WERI-Rb-1 (cell line): ENCODE measurements at regions not wholly inside any gene's neighbourhood (a gene's known extent, or its start where the extent isn't known, plus 50 kb on each side); places are given as distances from the start of the nearest gene placed in this dataset.

Experiments
- DNase-seq: peaks from one replicate; pipeline ENCODE4 v3.0.0-alpha.2; 2020
- H3K27ac ChIP-seq: fragments of 250-450 bp; sonication (Bioruptor Pico); 2 replicates; pipeline ENCODE4 v1.5.1; 2020; ENCODE audit warnings: mild to moderate bottlenecking, moderate library complexity
- H3K27me3 ChIP-seq: fragments of 250-450 bp; sonication (Bioruptor Pico); 2 replicates; pipeline ENCODE4 v1.5.1; 2021; ENCODE audit warnings: mild to moderate bottlenecking, low read depth, moderate library complexity; ENCODE audit not compliant: insufficient read depth, severe bottlenecking
- H3K36me3 ChIP-seq: fragments of 250-450 bp; sonication (Bioruptor Pico); 2 replicates; pipeline ENCODE4 v1.5.1; 2020; ENCODE audit warnings: mild to moderate bottlenecking, moderate library complexity
- H3K4me3 ChIP-seq: 2 replicates; pipeline ENCODE4 v1.5.1; 2011; ENCODE audit warnings: low read depth, mild to moderate bottlenecking, control low read depth, low read length
- H3K9me3 ChIP-seq: fragments of 250-450 bp; sonication (Bioruptor Pico); 2 replicates; pipeline ENCODE4 v1.5.1; 2021; ENCODE audit warnings: mild to moderate bottlenecking, moderate library complexity; ENCODE audit not compliant: severe bottlenecking
- TF ChIP-seq, protein P1 (sequence below): IDR thresholded peaks from 2 replicates; pipeline ENCODE4 v1.5.1; 2011; ENCODE audit warnings: low read depth, mild to moderate bottlenecking, control low read depth, inconsistent platforms, low read length

DNA sequence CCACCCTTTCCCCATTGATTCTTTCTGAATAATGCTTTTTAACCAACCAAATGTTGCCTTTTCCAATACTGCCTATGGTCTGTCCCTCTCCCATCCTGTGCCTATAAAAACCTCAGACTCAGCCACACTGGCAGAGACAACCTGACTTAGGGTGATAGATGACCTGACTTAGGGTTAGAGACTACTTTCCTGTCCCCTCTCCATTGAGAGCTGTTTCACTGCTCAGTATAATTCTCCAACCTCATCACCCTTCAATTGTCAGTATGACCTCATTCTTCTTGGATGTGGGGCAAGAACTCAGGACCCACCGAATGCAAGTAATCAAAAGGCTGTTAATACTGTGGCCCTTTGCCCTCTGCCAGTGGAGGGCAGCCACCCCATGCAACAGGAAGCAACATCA, 182.3 kb upstream of the STK17B start:
- H3K4me3 ChIP-seq, result no peak overlapping the region
- TF ChIP-seq, protein P1, sequence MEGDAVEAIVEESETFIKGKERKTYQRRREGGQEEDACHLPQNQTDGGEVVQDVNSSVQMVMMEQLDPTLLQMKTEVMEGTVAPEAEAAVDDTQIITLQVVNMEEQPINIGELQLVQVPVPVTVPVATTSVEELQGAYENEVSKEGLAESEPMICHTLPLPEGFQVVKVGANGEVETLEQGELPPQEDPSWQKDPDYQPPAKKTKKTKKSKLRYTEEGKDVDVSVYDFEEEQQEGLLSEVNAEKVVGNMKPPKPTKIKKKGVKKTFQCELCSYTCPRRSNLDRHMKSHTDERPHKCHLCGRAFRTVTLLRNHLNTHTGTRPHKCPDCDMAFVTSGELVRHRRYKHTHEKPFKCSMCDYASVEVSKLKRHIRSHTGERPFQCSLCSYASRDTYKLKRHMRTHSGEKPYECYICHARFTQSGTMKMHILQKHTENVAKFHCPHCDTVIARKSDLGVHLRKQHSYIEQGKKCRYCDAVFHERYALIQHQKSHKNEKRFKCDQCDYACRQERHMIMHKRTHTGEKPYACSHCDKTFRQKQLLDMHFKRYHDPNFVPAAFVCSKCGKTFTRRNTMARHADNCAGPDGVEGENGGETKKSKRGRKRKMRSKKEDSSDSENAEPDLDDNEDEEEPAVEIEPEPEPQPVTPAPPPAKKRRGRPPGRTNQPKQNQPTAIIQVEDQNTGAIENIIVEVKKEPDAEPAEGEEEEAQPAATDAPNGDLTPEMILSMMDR, result no peak
- peaks cover 4% of the 10 kb centered on the region for H3K9me3 ChIP-seq
- no peaks in the 10 kb centered on the region for H3K27me3 ChIP-seq
- H3K36me3 ChIP-seq, result no peaks in the 10 kb centered on the region
- DNase-seq, result no peak
- no peak overlapping the region for H3K27ac ChIP-seq

DNA sequence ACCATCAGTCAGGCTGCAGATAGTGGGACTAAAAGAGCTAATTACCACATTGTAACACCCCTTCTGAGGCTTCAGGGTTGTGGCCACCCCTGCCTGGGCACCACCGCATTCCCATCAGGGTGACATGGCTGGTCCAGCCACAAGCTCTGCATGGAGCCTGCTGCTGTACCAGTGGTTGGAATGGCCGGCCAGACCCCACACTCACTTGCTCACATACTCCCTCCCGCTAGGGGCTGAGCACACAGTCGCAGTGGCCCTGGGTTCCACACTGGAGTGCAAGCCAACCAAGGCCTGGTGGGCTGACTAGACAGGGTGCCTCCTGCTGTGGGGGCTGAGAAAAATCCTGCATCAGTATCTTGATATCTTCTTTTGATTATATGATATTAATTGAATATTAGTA, 182.8 kb upstream of the STK17B start:
- Histone ChIP-seq H3K9me3 (peaks cover 4% of the 10 kb centered on the region), H3K36me3 (no peaks in the 10 kb centered on the region), H3K27ac (no peak overlapping the region), H3K4me3 (no peak overlapping the region), H3K27me3 (no peaks in the 10 kb centered on the region)
- TF ChIP-seq, protein P1, result no peak
- no peak for DNase-seq

DNA sequence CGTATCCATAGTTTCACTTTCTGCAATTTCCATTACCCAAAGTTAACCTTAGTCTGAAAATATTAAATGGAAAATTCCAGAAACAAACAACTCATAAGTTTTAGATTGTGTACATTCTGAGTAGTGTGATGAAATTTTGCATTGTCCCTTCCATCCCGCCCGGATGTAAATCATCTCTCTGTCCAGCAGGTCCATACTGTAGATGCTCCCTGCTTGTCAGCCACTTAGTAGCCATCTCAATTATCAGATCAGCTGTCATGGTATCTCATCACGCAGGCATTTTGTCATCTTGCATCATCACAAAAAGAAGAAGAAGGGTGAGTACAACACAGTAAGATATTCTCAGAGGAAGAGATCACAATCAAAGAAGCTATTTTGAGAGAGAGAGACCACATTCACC, 185.0 kb upstream of the STK17B start:
- Histone ChIP-seq H3K36me3 (no peaks in the 10 kb centered on the region), H3K27ac (no peak overlapping the region), H3K9me3 (peaks cover 4% of the 10 kb centered on the region), H3K4me3 (no peak overlapping the region), H3K27me3 (no peaks in the 10 kb centered on the region)
- no peak for DNase-seq
- TF ChIP-seq, protein P1, result no peak

DNA sequence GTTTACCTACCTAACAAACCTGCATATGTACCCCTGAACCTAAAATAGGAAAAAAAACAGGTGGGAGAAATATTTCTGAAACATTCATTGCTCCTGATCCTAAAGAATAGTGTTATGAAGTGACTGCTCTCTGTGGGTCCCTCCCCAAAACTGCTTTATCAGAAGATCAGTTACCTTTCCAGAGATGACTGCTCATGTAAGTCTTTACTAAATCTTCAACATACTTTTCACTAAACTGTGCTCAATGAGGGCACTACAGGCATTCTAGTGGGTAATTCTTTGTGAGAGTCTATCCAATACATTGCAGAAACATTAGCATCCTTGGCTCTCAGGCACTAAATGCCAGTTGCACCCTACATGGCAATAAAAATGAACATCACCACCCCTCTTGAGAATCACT, 189.3 kb upstream of the STK17B start:
- no peak for DNase-seq
- TF ChIP-seq, protein P1, result no peak

DNA sequence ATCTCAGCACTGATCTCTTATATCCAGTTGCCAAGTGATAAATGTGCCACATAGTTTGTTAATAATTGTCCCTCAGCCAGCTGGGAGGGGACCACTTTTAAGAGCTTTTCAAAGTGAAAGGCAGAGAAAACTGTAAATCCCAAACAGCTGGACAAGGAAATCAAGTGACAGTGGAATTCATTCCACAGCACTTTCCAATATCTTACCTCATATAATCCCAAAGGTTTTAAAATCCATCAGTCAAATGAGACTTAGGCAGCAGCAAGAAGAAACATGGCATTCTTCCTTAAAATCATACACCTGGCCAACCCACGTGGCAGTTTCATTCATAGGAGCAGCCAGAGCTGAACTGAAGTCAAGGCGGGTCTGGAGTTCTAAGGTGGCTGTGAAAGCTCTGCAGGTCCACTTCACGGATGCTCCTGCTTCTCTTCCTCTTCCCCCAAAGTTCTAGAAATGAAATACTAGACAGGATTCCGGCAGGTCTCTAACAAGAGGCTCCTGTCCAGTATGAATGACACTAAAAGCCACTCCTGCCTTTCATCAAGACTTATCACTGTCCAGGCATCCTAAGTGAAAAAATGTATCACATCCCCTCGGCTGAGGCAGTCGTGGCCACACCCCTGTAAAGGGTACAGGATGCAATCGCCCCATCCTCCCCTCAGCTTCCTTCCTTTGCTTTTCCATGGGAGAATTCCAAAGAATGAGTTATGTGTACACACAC, 190.4 kb upstream of the STK17B start:
- no peak overlapping the region for H3K4me3 ChIP-seq
- H3K27me3 ChIP-seq, result no peaks in the 10 kb centered on the region
- no peaks in the 10 kb centered on the region for H3K36me3 ChIP-seq
- TF ChIP-seq, protein P1, result no peak
- H3K27ac ChIP-seq, result no peak overlapping the region
- DNase-seq, result no peak
- no peaks in the 10 kb centered on the region for H3K9me3 ChIP-seq

More for the DNA sequence above, 189.3 kb upstream of the STK17B start:
- no peaks in the 10 kb centered on the region for H3K27me3 ChIP-seq
- no peaks in the 10 kb centered on the region for H3K36me3 ChIP-seq
- H3K4me3 ChIP-seq, result no peak overlapping the region
- H3K9me3 ChIP-seq, result no peaks in the 10 kb centered on the region
- no peak overlapping the region for H3K27ac ChIP-seq
